H1 (cell line): ENCODE measurements at regions not wholly inside any gene's neighbourhood (a gene's known extent, or its start where the extent isn't known, plus 50 kb on each side); places are given as distances from the start of the nearest gene placed in this dataset.

ENCODE experiments used
- CTCF ChIA-PET: fragments of 300-600 bp; sonication (Branson Sonifier 250); formaldehyde crosslinking; loops from one replicate; lab custom pipeline; 2021; ENCODE audit not compliant: partially characterized antibody; lab: Charles Lee
- POLR2A ChIA-PET: fragments of 300-600 bp; sonication (Branson Sonifier 250); formaldehyde crosslinking; loops from one replicate; lab custom pipeline; 2021; ENCODE audit warnings: inconsistent platforms; ENCODE audit not compliant: partially characterized antibody; lab: Charles Lee
- DNase-seq, 2 experiments: peaks; one replicate each; pipeline versions ENCODE4 v3.0.0 to v3.0.0-alpha.2; 2010 to 2022; ENCODE audit warnings: low spot score in 2 of 2, low read depth in 1 of 2, mixed read lengths in 1 of 2
- FAIRE-seq: peaks from 2 replicates; lab custom pipeline; 2011; peaks lifted over from hg19 to GRCh38; lab: Jason Lieb, UNC
- H2AFZ ChIP-seq: 2 replicates; pipeline ENCODE4 v1.8.1; 2012; ENCODE audit warnings: low read length, inconsistent platforms
- H2AK5ac ChIP-seq: 2 replicates; pipeline ENCODE4 v1.6.1; 2013; ENCODE audit warnings: low read depth, low read length
- H2BK120ac ChIP-seq: replicated peaks from 2 replicates; pipeline ENCODE3; 2013; ENCODE audit warnings: low read depth, low read length, inconsistent platforms
- H2BK12ac ChIP-seq: 2 replicates; pipeline ENCODE4 v1.6.1; 2013; ENCODE audit warnings: low read depth, low read length
- H2BK15ac ChIP-seq: 2 replicates; pipeline ENCODE4 v1.6.1; 2013; ENCODE audit warnings: low read length
- H2BK20ac ChIP-seq: 2 replicates; pipeline ENCODE4 v1.6.1; 2013; ENCODE audit warnings: low read length
- H2BK5ac ChIP-seq: 2 replicates; pipeline ENCODE4 v1.6.1; 2013; ENCODE audit warnings: low read depth, low read length
- H3K14ac ChIP-seq: 2 replicates; pipeline ENCODE4 v1.6.1; 2013; ENCODE audit warnings: inconsistent platforms; ENCODE audit not compliant: insufficient read length
- H3K18ac ChIP-seq: 2 replicates; pipeline ENCODE4 v1.6.1; 2013; ENCODE audit warnings: low read length; ENCODE audit errors: extremely low read depth
- H3K23ac ChIP-seq: 2 replicates; pipeline ENCODE4 v1.6.1; 2013; ENCODE audit warnings: inconsistent platforms; ENCODE audit not compliant: insufficient read length
- H3K23me2 ChIP-seq: 2 replicates; pipeline ENCODE4 v1.6.1; 2013; ENCODE audit warnings: low read depth, low read length
- H3K27ac ChIP-seq: 2 replicates; pipeline ENCODE4 v1.6.1; 2011; ENCODE audit warnings: low read depth, low read length, inconsistent platforms
- H3K27me3 ChIP-seq, 4 experiments: replicated peaks in 1 of 4; 1 replicate in 1 of 4; 2 replicates in 3 of 4; pipeline versions ENCODE4 v1.6.1 to v1.8.1; 2011 to 2013; ENCODE audit warnings: low read length in 3 of 4, mild to moderate bottlenecking in 3 of 4, inconsistent platforms in 2 of 4, mixed read lengths in 2 of 4, moderate library complexity in 1 of 4; ENCODE audit not compliant: control insufficient read depth in 3 of 4, insufficient read depth in 3 of 4; ENCODE audit errors: extremely low read depth in 1 of 4
- H3K36me3 ChIP-seq, 4 experiments: 2 replicates each; pipeline versions ENCODE4 v1.6.1 to v1.8.1; 2011 to 2013; ENCODE audit warnings: mild to moderate bottlenecking in 4 of 4, low read length in 3 of 4, moderate library complexity in 2 of 4, control low read depth in 1 of 4, inconsistent platforms in 1 of 4; ENCODE audit not compliant: insufficient read depth in 4 of 4, control insufficient read depth in 2 of 4
- H3K4ac ChIP-seq: replicated peaks from 2 replicates; pipeline ENCODE3; 2013; ENCODE audit warnings: low read length, low read depth, mixed read lengths, inconsistent platforms; ENCODE audit not compliant: insufficient read length
- H3K4me1 ChIP-seq, 4 experiments: replicated peaks in 1 of 4; 1 replicate in 1 of 4; 2 replicates in 3 of 4; pipeline versions ENCODE4 v1.6.1 to v1.8.1; 2011 to 2013; ENCODE audit warnings: low read length in 3 of 4, inconsistent platforms in 2 of 4, mixed read lengths in 1 of 4; ENCODE audit not compliant: insufficient read depth in 4 of 4, control insufficient read depth in 3 of 4
- H3K4me2 ChIP-seq, 2 experiments: 2 replicates each; pipeline versions ENCODE4 v1.6.1 to v1.8.1; 2011 to 2013; ENCODE audit warnings: low read depth in 2 of 2, low read length in 2 of 2, control low read depth in 1 of 2, inconsistent platforms in 1 of 2, mild to moderate bottlenecking in 1 of 2; ENCODE audit not compliant: insufficient read depth in 1 of 2
- H3K4me3 ChIP-seq, 4 experiments: fragments of 200-600, 300-600 bp in 1 of 4; sonication (generic), shearing (Covaris generic), sonication (Bioruptor Twin) in 1 of 4; 2 replicates each; pipeline versions ENCODE4 v1.5.1 to v1.8.1; 2011 to 2016; ENCODE audit warnings: low read length in 4 of 4, low read depth in 3 of 4, control low read depth in 2 of 4, inconsistent platforms in 2 of 4, mild to moderate bottlenecking in 2 of 4, mixed read lengths in 1 of 4, moderate library complexity in 1 of 4; ENCODE audit not compliant: insufficient read depth in 2 of 4; ENCODE audit errors: extremely low read depth in 1 of 4
- H3K56ac ChIP-seq: replicated peaks from 2 replicates; pipeline ENCODE3; 2013; ENCODE audit warnings: low read depth, mild to moderate bottlenecking, mixed read lengths, low read length, inconsistent platforms; ENCODE audit not compliant: insufficient read length
- H3K79me1 ChIP-seq: 2 replicates; pipeline ENCODE4 v1.6.1; 2013; ENCODE audit warnings: low read depth, low read length, control low read depth
- H3K79me2 ChIP-seq, 2 experiments: 2 replicates each; pipeline versions ENCODE4 v1.6.1 to v1.8.1; 2012 to 2013; ENCODE audit warnings: low read length in 2 of 2, mild to moderate bottlenecking in 2 of 2, inconsistent platforms in 1 of 2; ENCODE audit not compliant: insufficient read depth in 2 of 2, control insufficient read depth in 1 of 2
- H3K9ac ChIP-seq, 4 experiments: replicated peaks in 1 of 4; 1 replicate in 1 of 4; 2 replicates in 3 of 4; pipeline versions ENCODE4 v1.6.1 to v1.8.1; 2011 to 2013; ENCODE audit warnings: low read depth in 3 of 4, low read length in 3 of 4, control low read depth in 2 of 4, mild to moderate bottlenecking in 2 of 4, moderate library complexity in 2 of 4, inconsistent platforms in 1 of 4; ENCODE audit errors: extremely low read depth in 1 of 4
- H3K9me3 ChIP-seq, 2 experiments: 2 replicates each; pipeline versions ENCODE4 v1.6.1 to v1.8.1; 2012 to 2013; ENCODE audit warnings: mild to moderate bottlenecking in 2 of 2, moderate library complexity in 2 of 2, control low read depth in 1 of 2, inconsistent platforms in 1 of 2, low read depth in 1 of 2, low read length in 1 of 2, mixed read lengths in 1 of 2; ENCODE audit not compliant: insufficient read depth in 2 of 2
- H4K20me1 ChIP-seq, 2 experiments: replicated peaks in 1 of 2; 2 replicates each; pipeline versions ENCODE3 to v1.8.1; 2011 to 2013; ENCODE audit warnings: inconsistent platforms in 2 of 2, low read length in 2 of 2, mild to moderate bottlenecking in 1 of 2; ENCODE audit not compliant: insufficient read depth in 2 of 2, control insufficient read depth in 1 of 2
- H4K5ac ChIP-seq: 2 replicates; pipeline ENCODE4 v1.6.1; 2013; ENCODE audit warnings: low read length, low read depth, mixed read lengths, inconsistent platforms; ENCODE audit not compliant: insufficient read length
- H4K8ac ChIP-seq: 2 replicates; pipeline ENCODE4 v1.8.0; 2013; ENCODE audit warnings: mild to moderate bottlenecking, moderate library complexity, low read length, inconsistent platforms; ENCODE audit not compliant: insufficient read depth; ENCODE audit errors: extremely low read depth
- H4K91ac ChIP-seq: replicated peaks from 2 replicates; pipeline ENCODE3; 2013; ENCODE audit warnings: low read length, mixed read lengths, inconsistent platforms; ENCODE audit not compliant: insufficient read length
- BCL11A ChIP-seq, 2 experiments: IDR thresholded peaks; one replicate each; pipeline ENCODE4 v1.6.1; 2011; ENCODE audit warnings: low read depth in 2 of 2, low read length in 2 of 2, mild to moderate bottlenecking in 2 of 2
- CHD1 ChIP-seq: IDR thresholded peaks from 2 replicates; pipeline ENCODE4 v1.6.1; 2012; ENCODE audit warnings: low read depth, low read length, improper control_type of control experiment
- CREB1 ChIP-seq: IDR thresholded peaks from 2 replicates; pipeline ENCODE4 v1.6.1; 2012; ENCODE audit warnings: inconsistent platforms
- EGR1 ChIP-seq: IDR thresholded peaks from 2 replicates; pipeline ENCODE4 v1.6.1; 2011; ENCODE audit warnings: low read depth, low read length, borderline replicate concordance
- EP300 ChIP-seq, 2 experiments: IDR thresholded peaks; 1 replicate in 1 of 2; 2 replicates in 1 of 2; pipeline ENCODE4 v1.6.1; 2011 to 2012; ENCODE audit warnings: low read depth in 2 of 2, low read length in 2 of 2, mild to moderate bottlenecking in 2 of 2, borderline replicate concordance in 1 of 2, inconsistent platforms in 1 of 2, moderate library complexity in 1 of 2
- EZH2 ChIP-seq: fragments of 200-600 bp; sonication (generic); IDR thresholded peaks from 2 replicates; pipeline ENCODE4 v1.7.1; 2012; ENCODE audit warnings: low read depth, mild to moderate bottlenecking, moderate library complexity, low read length, inconsistent platforms; ENCODE audit not compliant: severe bottlenecking
- JUN ChIP-seq: IDR thresholded peaks from 2 replicates; pipeline ENCODE4 v1.6.1; 2011; ENCODE audit warnings: low read depth, mild to moderate bottlenecking, improper control_type of control experiment, low read length
- MAFK ChIP-seq: IDR thresholded peaks from 2 replicates; pipeline ENCODE4 v1.6.1; 2012; ENCODE audit warnings: low read depth, mild to moderate bottlenecking, improper control_type of control experiment, low read length
- NANOG ChIP-seq: IDR thresholded peaks from 2 replicates; pipeline ENCODE4 v1.6.1; 2011; ENCODE audit warnings: low read length, low read depth, mild to moderate bottlenecking, inconsistent platforms; ENCODE audit not compliant: insufficient read depth, poor library complexity, severe bottlenecking
- NRF1 ChIP-seq: IDR thresholded peaks from 2 replicates; pipeline ENCODE4 v1.6.1; 2011; ENCODE audit warnings: mild to moderate bottlenecking, low read depth, low read length, improper control_type of control experiment
- POLR2AphosphoS5 ChIP-seq: IDR thresholded peaks from 2 replicates; pipeline ENCODE4 v1.6.1; 2011; ENCODE audit warnings: low read depth, low read length
- POU5F1 ChIP-seq: IDR thresholded peaks from 2 replicates; pipeline ENCODE4 v1.6.1; 2011; ENCODE audit warnings: low read depth, mild to moderate bottlenecking, low read length, moderate library complexity
- SIRT6 ChIP-seq: IDR thresholded peaks from one replicate; pipeline ENCODE4 v1.7.1; 2012; ENCODE audit warnings: low read length, inconsistent platforms
- SP4 ChIP-seq: IDR thresholded peaks from 2 replicates; pipeline ENCODE4 v1.6.1; 2012; ENCODE audit warnings: low read length, inconsistent platforms
- TAF7 ChIP-seq: optimal IDR thresholded peaks from 2 replicates; pipeline ENCODE3; 2011; ENCODE audit warnings: low read depth, mild to moderate bottlenecking, inconsistent platforms, low read length, moderate library complexity, borderline replicate concordance
- YY1 ChIP-seq: IDR thresholded peaks from 2 replicates; pipeline ENCODE4 v1.6.1; 2011; ENCODE audit warnings: low read depth, mild to moderate bottlenecking, low read length
- WGBS, 2 experiments: shearing (Covaris generic) in 1 of 2; methylation state at CpG; one replicate each; pipeline versions ENCODE4 v1.1.6 to v1.1.7; 2013 to 2015; ENCODE audit warnings: low lambda C conversion rate in 2 of 2, mixed read lengths in 2 of 2, inconsistent platforms in 1 of 2, low coverage in 1 of 2, missing lambda C conversion rate in 1 of 2; ENCODE audit not compliant: insufficient replicate concordance in 2 of 2, insufficient coverage in 1 of 2, insufficient read length in 1 of 2; ENCODE audit errors: extremely low coverage in 1 of 2, missing lambda C conversion rate in 1 of 2; 5-methylcytosine and 5-hydroxymethylcytosine counted together
- TF ChIP-seq, protein P1 (sequence below): IDR thresholded peaks from 2 replicates; pipeline ENCODE4 v1.6.1; 2012; ENCODE audit warnings: inconsistent platforms

DNA sequence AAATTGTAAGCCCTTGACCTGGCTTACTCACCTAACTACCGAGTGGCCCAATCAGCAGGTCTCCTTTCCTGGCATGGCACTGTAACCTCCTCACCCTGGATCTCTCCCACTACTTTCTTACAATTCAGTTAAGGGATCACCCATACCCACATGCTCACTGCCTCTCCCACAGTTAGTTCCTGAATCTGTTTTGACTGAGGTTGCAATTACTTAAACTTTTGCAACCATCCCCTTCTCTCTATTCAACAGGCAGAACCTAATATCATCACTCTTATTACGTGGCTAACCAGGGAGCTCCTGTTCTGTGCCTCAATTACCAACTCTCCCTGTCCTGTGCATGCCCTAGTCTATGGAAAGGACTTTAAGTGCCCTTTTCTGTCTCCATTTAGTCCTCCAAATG lies 84.2 kb upstream of the IKZF1 start:
- H3K79me1 ChIP-seq, result no peaks in the 10 kb centered on the region
- ChIA-PET POLR2A (no interaction called here), CTCF (no interaction called here)
- H2BK120ac ChIP-seq, result no peak overlapping the region
- no peak overlapping the region for H2BK12ac ChIP-seq
- H2BK5ac ChIP-seq, result no peak overlapping the region
- H3K23me2 ChIP-seq, result no peaks in the 10 kb centered on the region
- no peak overlapping the region for H3K4ac ChIP-seq
- no peak overlapping the region for H3K4me3 ChIP-seq
- no peak overlapping the region for H3K14ac ChIP-seq
- no peak overlapping the region for H4K5ac ChIP-seq
- H3K79me2 ChIP-seq, result no peaks in the 10 kb centered on the region
- DNase-seq, result no peak
- no peak overlapping the region for H3K27ac ChIP-seq
- H3K36me3 ChIP-seq, result no peaks in the 10 kb centered on the region
- H2AK5ac ChIP-seq, result no peak overlapping the region
- no peak overlapping the region for H2BK20ac ChIP-seq
- H3K27me3 ChIP-seq, result no peaks in the 10 kb centered on the region
- H4K91ac ChIP-seq, result no peak overlapping the region
- H3K9me3 ChIP-seq, result 0 out of 4 replicates have a peak, but pooled peaks cover 0 to 2% of the 10 kb centered on the region in 2 experiments
- no peak overlapping the region for H3K56ac ChIP-seq
- no peak overlapping the region for H2AFZ ChIP-seq
- no peak overlapping the region for H3K9ac ChIP-seq
- H3K4me2 ChIP-seq, result no peak overlapping the region
- FAIRE-seq, result no peak
- no peak overlapping the region for H4K8ac ChIP-seq
- no peaks in the 10 kb centered on the region for H4K20me1 ChIP-seq
- no peak overlapping the region for H3K18ac ChIP-seq
- no peak overlapping the region for H3K23ac ChIP-seq
- 90% methylated on average over 2 of the region's 2 CpGs; no CpG with 5 or more reads in 1 of the 2 experiments for WGBS, 2 experiments
- H3K4me1 ChIP-seq, result no peaks in the 10 kb centered on the region
- H2BK15ac ChIP-seq, result no peak overlapping the region
- TF ChIP-seq CREB1 (no peak), BCL11A (IDR thresholded peaks at IDR 0.05; ENCODE audit: low read depth in 2 of 2, low read length in 2 of 2) (no peak), CHD1 (no peak), SP4 (no peak), NRF1 (no peak), POLR2AphosphoS5 (no peak), YY1 (no peak), TAF7 (no peak), NANOG (no peak), JUN (no peak), MAFK (no peak), EP300 (IDR thresholded peaks at IDR 0.05; ENCODE audit: borderline replicate concordance in 1 of 2, low read depth in 2 of 2, low read length in 2 of 2) (no peak), EZH2 (no peak), SIRT6 (no peak), EGR1 (no peak), POU5F1 (no peak)
- TF ChIP-seq, protein P1, sequence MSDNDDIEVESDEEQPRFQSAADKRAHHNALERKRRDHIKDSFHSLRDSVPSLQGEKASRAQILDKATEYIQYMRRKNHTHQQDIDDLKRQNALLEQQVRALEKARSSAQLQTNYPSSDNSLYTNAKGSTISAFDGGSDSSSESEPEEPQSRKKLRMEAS, result no peak
